ENCODE measurements at regions not wholly inside any gene's neighbourhood (a gene's known extent, or its start where the extent isn't known, plus 50 kb on each side); places are given as distances from the start of the nearest gene placed in this dataset.

DNA sequence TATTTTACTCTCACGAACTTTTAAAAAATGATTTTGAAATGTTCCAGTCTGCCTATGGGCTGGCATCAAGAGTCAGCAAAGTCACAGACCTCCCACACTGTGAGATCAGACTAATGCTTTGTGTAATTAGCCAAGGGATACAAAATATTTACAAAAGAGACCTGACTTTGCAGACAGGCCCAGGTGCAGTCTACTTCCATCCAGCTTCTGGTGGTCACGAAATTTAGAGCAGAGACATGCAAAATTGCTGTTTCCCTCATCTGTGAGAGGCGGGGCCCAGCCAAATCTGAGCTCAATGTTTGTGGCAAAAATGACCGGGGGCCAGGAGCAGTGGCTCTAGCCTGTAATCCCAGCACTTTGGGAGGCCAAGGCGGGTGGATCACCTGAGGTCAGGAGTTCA, 82.5 kb upstream of the PITRM1 start:
- no peak for TF ChIP-seq CTCF (IDR thresholded peaks at IDR 0.05)
- TF ChIP-seq POLR2A (IDR thresholded peaks at IDR 0.05) = no peak

Data from vagina (tissue), 2 donors.